ENCODE measurements at regions not wholly inside any gene's neighbourhood (a gene's known extent, or its start where the extent isn't known, plus 50 kb on each side); places are given as distances from the start of the nearest gene placed in this dataset.

- Histone ChIP-seq H3K4me3 (ENCODE audit: control extremely low read depth in 1 of 5, extremely low read depth in 1 of 5, insufficient read depth in 1 of 5, low read depth in 2 of 5, low read length in 4 of 5) (no peak overlapping the region), H4K20me1 (ENCODE audit: control insufficient read depth, insufficient read depth, low read length, poor library complexity, severe bottlenecking) (no peaks in the 10 kb centered on the region), H3K79me2 (ENCODE audit: control insufficient read depth, insufficient read depth, low read length) (no peaks in the 10 kb centered on the region), H3K36me3 (replicated peaks in 1 of 2; ENCODE audit: control extremely low read depth in 1 of 2, control insufficient read depth in 1 of 2, extremely low read depth in 1 of 2, insufficient read depth in 2 of 2, low read length in 1 of 2) (no peaks in the 10 kb centered on the region), H3K4me1 (ENCODE audit: control insufficient read depth in 2 of 2, insufficient read depth in 2 of 2, low read length in 2 of 2) (no peaks in the 10 kb centered on the region), H2AFZ (ENCODE audit: insufficient read depth, low read depth, low read length, poor library complexity, severe bottlenecking) (no peak overlapping the region), H3K9me3 (ENCODE audit: control extremely low read depth in 1 of 3, control insufficient read depth in 2 of 3, insufficient read depth in 1 of 3, low read length in 2 of 3) (no peaks in the 10 kb centered on the region), H3K27ac (ENCODE audit: low read length in 2 of 2) (no peak overlapping the region), H3K4me2 (replicated peaks; ENCODE audit: low read depth, low read length, poor library complexity, severe bottlenecking) (no peak overlapping the region), H3K9ac (ENCODE audit: low read length) (no peak overlapping the region), H3K27me3 (replicated peaks in 1 of 4; ENCODE audit: control extremely low read depth in 1 of 4, control insufficient read depth in 3 of 4, insufficient read depth in 4 of 4, low read length in 3 of 4) (no peaks in the 10 kb centered on the region)
- intact Hi-C loops (cut with micrococcal nuclease), result no loop called here
- ATAC-seq (ENCODE audit: low read depth), result no peak
- no peak for DNase-seq
- Mint-ChIP-seq H3K9me3 (ENCODE audit: insufficient read depth) (peaks cover 3% of the 10 kb centered on the region), H3K4me1 (no peaks in the 10 kb centered on the region), H3K4me3 (no peak overlapping the region), H3K27ac (no peak overlapping the region), H3K27me3 (peaks cover 11% of the 10 kb centered on the region)
- ChIA-PET POLR2A (no interaction called here), CTCF (no interaction called here)
- 89% methylated on average over 1 of the region's 2 CpGs for WGBS (ENCODE audit: insufficient coverage)
- TF ChIP-seq CTCF (IDR thresholded peaks at IDR 0.05), result no peak
- TF ChIP-seq EZH2 (IDR thresholded peaks at IDR 0.05; ENCODE audit: borderline replicate concordance, insufficient read depth, low read depth, low read length, poor library complexity, severe bottlenecking), result no peak
Observed at GRCh38 chr22:34845391-34845790, 220.6 kb upstream of the ISX start.

GRCh38 chr22:34847072-34847471, 218.9 kb upstream of the ISX start:
- H3K9me3 ChIP-seq (ENCODE audit: control extremely low read depth in 1 of 3, control insufficient read depth in 2 of 3, insufficient read depth in 1 of 3, low read length in 2 of 3), result no peaks in the 10 kb centered on the region
- no peaks in the 10 kb centered on the region for H3K27me3 ChIP-seq (replicated peaks in 1 of 4; ENCODE audit: control extremely low read depth in 1 of 4, control insufficient read depth in 3 of 4, insufficient read depth in 4 of 4, low read length in 3 of 4)
- CTCF ChIA-PET, result no interaction called here
- Mint-ChIP-seq H3K4me3 (no peak overlapping the region), H3K27ac (no peak overlapping the region), H3K9me3 (ENCODE audit: insufficient read depth) (peaks cover 3% of the 10 kb centered on the region), H3K27me3 (peaks cover 11% of the 10 kb centered on the region), H3K4me1 (no peaks in the 10 kb centered on the region)
- intact Hi-C loops (cut with micrococcal nuclease), result no loop called here
- ATAC-seq (ENCODE audit: low read depth) (no peak), DNase-seq (no peak)
- no peak overlapping the region for H3K27ac ChIP-seq (ENCODE audit: low read length in 2 of 2)
- TF ChIP-seq CTCF (IDR thresholded peaks at IDR 0.05) (no peak), EZH2 (IDR thresholded peaks at IDR 0.05; ENCODE audit: borderline replicate concordance, insufficient read depth, low read depth, low read length, poor library complexity, severe bottlenecking) (no peak)
- no peaks in the 10 kb centered on the region for H3K79me2 ChIP-seq (ENCODE audit: control insufficient read depth, insufficient read depth, low read length)
- no CpG with 5 or more reads among the region's 1 CpG for WGBS (ENCODE audit: insufficient coverage)
- H3K4me3 ChIP-seq (ENCODE audit: control extremely low read depth in 1 of 5, extremely low read depth in 1 of 5, insufficient read depth in 1 of 5, low read depth in 2 of 5, low read length in 4 of 5), result no peak overlapping the region
- no peaks in the 10 kb centered on the region for H3K4me1 ChIP-seq (ENCODE audit: control insufficient read depth in 2 of 2, insufficient read depth in 2 of 2, low read length in 2 of 2)
- H3K9ac ChIP-seq (ENCODE audit: low read length), result no peak overlapping the region
- H4K20me1 ChIP-seq (ENCODE audit: control insufficient read depth, insufficient read depth, low read length, poor library complexity, severe bottlenecking), result no peaks in the 10 kb centered on the region
- POLR2A ChIA-PET, result no interaction called here
- H3K4me2 ChIP-seq (replicated peaks; ENCODE audit: low read depth, low read length, poor library complexity, severe bottlenecking), result no peak overlapping the region
- H2AFZ ChIP-seq (ENCODE audit: insufficient read depth, low read depth, low read length, poor library complexity, severe bottlenecking), result no peak overlapping the region
- H3K36me3 ChIP-seq (replicated peaks in 1 of 2; ENCODE audit: control extremely low read depth in 1 of 2, control insufficient read depth in 1 of 2, extremely low read depth in 1 of 2, insufficient read depth in 2 of 2, low read length in 1 of 2), result no peaks in the 10 kb centered on the region

Measured in B cell (primary cell).